ENCODE measurements at regions not wholly inside any gene's neighbourhood (a gene's known extent, or its start where the extent isn't known, plus 50 kb on each side); places are given as distances from the start of the nearest gene placed in this dataset.

DNA sequence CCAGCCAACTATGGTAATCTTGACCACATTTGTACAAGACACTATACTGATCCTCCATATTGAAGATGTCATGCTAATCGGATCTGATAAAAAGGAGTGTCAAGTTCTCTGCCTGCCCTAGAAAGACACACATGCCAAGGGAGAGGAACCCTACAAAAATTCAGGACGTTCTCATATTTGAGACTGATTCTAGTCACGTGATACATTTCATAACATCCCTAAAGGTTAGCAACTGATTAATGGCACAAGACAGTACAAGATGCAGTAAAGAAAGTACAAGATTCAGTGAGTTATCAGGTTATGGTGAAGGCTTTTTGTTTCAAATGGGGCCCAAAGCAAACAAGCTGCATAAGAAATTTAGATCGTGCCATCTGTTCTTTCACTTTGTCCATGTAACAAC is 190.7 kb upstream of the MOCS1 start:
- no peak for TF ChIP-seq POLR2A (IDR thresholded peaks at IDR 0.05)
- TF ChIP-seq, protein P1, sequence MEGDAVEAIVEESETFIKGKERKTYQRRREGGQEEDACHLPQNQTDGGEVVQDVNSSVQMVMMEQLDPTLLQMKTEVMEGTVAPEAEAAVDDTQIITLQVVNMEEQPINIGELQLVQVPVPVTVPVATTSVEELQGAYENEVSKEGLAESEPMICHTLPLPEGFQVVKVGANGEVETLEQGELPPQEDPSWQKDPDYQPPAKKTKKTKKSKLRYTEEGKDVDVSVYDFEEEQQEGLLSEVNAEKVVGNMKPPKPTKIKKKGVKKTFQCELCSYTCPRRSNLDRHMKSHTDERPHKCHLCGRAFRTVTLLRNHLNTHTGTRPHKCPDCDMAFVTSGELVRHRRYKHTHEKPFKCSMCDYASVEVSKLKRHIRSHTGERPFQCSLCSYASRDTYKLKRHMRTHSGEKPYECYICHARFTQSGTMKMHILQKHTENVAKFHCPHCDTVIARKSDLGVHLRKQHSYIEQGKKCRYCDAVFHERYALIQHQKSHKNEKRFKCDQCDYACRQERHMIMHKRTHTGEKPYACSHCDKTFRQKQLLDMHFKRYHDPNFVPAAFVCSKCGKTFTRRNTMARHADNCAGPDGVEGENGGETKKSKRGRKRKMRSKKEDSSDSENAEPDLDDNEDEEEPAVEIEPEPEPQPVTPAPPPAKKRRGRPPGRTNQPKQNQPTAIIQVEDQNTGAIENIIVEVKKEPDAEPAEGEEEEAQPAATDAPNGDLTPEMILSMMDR (IDR thresholded peaks at IDR 0.05) = no peak
